Left lung (tissue), 4 donors: ENCODE measurements at regions not wholly inside any gene's neighbourhood (a gene's known extent, or its start where the extent isn't known, plus 50 kb on each side); places are given as distances from the start of the nearest gene placed in this dataset.
A peak's percentile ranks its signal among the peaks of the same experiment; 100 is the strongest.

Experiments
- ATAC-seq: fragments of 200-7000 bp; cut with Tn5 transposase; one replicate; pipeline ENCODE4 v1.9.1; 2020; ENCODE audit warnings: moderate library complexity
- DNase-seq, 4 donors: peaks; one replicate each; pipeline ENCODE4 v3.0.0-alpha.2; 2013 to 2020
- H3K27ac ChIP-seq, 2 donors: fragments of 200-600 bp; sonication (generic) in 1 of 2; one replicate each; pipeline versions ENCODE4 v1.5.0 to v1.8.0; 2020 to 2021
- H3K27me3 ChIP-seq, 2 donors: fragments of 200-600 bp; sonication (generic) in 1 of 2; one replicate each; pipeline versions ENCODE4 v1.5.0 to v1.8.0; 2020 to 2021
- H3K36me3 ChIP-seq, 2 donors: fragments of 200-600 bp; sonication (generic) in 1 of 2; one replicate each; pipeline versions ENCODE4 v1.5.0 to v1.8.0; 2020 to 2021
- H3K4me1 ChIP-seq, 2 donors: fragments of 200-600 bp; one replicate each; pipeline ENCODE4 v1.8.0; 2021
- H3K4me3 ChIP-seq, 2 donors: fragments of 200-600 bp; sonication (generic) in 1 of 2; one replicate each; pipeline versions ENCODE4 v1.5.0 to v1.8.0; 2020 to 2021; ENCODE audit warnings: mild to moderate bottlenecking in 1 of 2
- H3K9me3 ChIP-seq, 2 donors: fragments of 200-600 bp; sonication (generic) in 1 of 2; one replicate each; pipeline versions ENCODE4 v1.5.0 to v1.8.0; 2020 to 2021
- intact Hi-C, 2 donors: fragments of 100-400 bp; cut with DNase I; formaldehyde crosslinking; loops; one replicate each; pipeline versions ENCODE4 v1.11.2 to v1.14.2; 2022
- TF ChIP-seq, protein P1 (sequence below), 2 donors: fragments of 200-600 bp; sonication (generic) in 1 of 2; IDR thresholded peaks; one replicate each; pipeline versions ENCODE4 v1.5.0 to v1.8.0; 2021; ENCODE audit warnings: antibody characterized with exemption in 2 of 2
- donor health status: DM: no; HTN: yes; CAD: no.
- donor health status: DM: no; HTN: no; CAD: no.

DNA sequence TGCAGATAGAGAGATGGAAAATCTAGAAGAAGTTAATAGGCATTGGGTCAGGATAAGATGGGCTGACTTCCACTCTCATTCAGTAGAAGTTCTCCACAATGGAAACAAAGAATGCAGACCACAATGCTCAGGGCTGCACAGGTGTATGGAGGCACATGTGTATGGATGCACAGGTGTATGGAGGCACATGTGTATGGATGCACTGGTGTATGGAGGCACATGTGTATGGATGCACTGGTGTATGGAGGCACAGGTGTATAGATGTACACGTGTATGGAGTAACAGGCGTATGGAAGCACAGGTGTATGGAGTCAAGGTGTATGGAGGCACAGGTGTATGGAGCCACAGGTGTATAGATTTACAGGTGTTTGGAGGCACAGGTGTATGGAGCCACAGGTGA is 285.7 kb upstream of the PPP2R2D start:
- no peak for ATAC-seq
- H3K4me1 ChIP-seq: no peaks in the 10 kb centered on the region
- intact Hi-C loops: no loop called here

DNA sequence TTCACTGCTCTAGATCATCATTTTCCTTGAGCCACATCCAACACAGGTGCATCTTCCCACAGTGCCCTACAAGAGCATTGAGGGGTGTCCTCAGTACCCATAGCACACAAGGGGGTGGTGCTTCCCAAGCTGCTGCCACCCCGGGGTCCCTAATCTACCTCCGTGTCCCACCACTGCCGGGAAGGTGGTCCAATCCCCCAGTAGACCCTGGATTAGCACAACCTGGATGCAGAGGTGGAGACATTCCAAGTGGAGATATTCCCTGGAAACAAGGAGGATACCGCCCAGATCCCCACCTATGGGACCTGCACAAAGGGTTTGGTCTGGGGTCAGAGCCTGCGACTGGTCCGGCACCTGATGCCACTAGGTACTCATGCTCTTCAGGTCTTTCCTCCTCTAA is 284.8 kb upstream of the PPP2R2D start:
- no peaks in the 10 kb centered on the region for H3K36me3 ChIP-seq
- H3K27me3 ChIP-seq: peaks cover 0 to 26% of the 10 kb centered on the region in 2 donors
- H3K4me1 ChIP-seq: no peaks in the 10 kb centered on the region
- no peak overlapping the region for H3K4me3 ChIP-seq
- no peak overlapping the region for H3K27ac ChIP-seq
- TF ChIP-seq, protein P1, sequence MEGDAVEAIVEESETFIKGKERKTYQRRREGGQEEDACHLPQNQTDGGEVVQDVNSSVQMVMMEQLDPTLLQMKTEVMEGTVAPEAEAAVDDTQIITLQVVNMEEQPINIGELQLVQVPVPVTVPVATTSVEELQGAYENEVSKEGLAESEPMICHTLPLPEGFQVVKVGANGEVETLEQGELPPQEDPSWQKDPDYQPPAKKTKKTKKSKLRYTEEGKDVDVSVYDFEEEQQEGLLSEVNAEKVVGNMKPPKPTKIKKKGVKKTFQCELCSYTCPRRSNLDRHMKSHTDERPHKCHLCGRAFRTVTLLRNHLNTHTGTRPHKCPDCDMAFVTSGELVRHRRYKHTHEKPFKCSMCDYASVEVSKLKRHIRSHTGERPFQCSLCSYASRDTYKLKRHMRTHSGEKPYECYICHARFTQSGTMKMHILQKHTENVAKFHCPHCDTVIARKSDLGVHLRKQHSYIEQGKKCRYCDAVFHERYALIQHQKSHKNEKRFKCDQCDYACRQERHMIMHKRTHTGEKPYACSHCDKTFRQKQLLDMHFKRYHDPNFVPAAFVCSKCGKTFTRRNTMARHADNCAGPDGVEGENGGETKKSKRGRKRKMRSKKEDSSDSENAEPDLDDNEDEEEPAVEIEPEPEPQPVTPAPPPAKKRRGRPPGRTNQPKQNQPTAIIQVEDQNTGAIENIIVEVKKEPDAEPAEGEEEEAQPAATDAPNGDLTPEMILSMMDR (IDR thresholded peaks at IDR 0.05): no peak
- H3K9me3 ChIP-seq: no peaks in the 10 kb centered on the region
- no peak for DNase-seq
- no peak for ATAC-seq
- intact Hi-C loops: no loop called here

More for the DNA sequence above, 285.7 kb upstream of the PPP2R2D start:
- H3K27me3 ChIP-seq: peaks cover 0 to 26% of the 10 kb centered on the region in 2 donors
- TF ChIP-seq, protein P1 (IDR thresholded peaks at IDR 0.05): no peak
- no peaks in the 10 kb centered on the region for H3K36me3 ChIP-seq
- no peak for DNase-seq
- H3K4me3 ChIP-seq: no peak overlapping the region
- H3K9me3 ChIP-seq: no peaks in the 10 kb centered on the region
- H3K27ac ChIP-seq: no peak overlapping the region

DNA sequence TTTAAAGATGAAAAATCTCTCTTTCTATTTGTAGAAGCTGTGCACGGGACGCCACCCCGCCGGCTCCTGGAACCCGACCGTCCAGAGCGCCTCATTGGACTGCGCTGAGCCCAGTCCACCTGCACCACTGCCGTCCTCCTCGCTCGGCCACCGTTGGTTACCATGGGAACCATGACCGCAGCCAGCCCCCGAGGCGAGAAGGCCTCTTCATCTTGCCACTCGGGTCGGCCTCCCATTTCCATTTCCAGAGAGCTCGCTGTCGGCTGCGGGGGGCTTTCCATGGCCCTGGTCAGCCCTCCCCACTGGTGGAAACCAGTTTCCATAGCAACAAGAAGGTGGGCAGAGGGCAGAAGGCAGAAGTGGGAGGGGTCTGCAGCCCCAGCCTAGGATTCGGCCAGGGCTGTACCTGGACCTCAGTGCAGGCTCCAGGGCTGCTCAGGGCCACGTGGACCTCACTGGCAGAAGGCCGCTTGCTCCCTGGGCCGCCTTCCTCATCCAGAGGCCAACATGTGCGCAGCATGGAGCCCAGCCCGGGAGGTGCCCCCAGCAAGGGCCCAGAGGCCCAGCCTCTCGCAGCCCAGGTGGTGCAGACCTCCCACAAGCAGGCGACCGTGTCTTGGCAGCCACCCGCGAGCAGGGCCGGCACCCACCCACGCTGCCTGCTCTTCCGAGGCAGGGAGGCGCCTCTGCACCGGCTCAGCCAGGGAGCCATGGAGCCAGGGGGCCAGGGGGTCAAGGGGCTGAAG is 283.5 kb upstream of the PPP2R2D start:
- peak in 1 of 4 donors; percentile 65 for DNase-seq
- H3K27ac ChIP-seq: no peak overlapping the region
- intact Hi-C loops: no loop called here
- no peak overlapping the region for H3K4me3 ChIP-seq
- ATAC-seq: no peak
- peaks cover 0 to 31% of the 10 kb centered on the region in 2 donors for H3K27me3 ChIP-seq
- TF ChIP-seq, protein P1 (IDR thresholded peaks at IDR 0.05): no peak
- H3K36me3 ChIP-seq: no peaks in the 10 kb centered on the region
- no peaks in the 10 kb centered on the region for H3K9me3 ChIP-seq
- no peaks in the 10 kb centered on the region for H3K4me1 ChIP-seq

DNA sequence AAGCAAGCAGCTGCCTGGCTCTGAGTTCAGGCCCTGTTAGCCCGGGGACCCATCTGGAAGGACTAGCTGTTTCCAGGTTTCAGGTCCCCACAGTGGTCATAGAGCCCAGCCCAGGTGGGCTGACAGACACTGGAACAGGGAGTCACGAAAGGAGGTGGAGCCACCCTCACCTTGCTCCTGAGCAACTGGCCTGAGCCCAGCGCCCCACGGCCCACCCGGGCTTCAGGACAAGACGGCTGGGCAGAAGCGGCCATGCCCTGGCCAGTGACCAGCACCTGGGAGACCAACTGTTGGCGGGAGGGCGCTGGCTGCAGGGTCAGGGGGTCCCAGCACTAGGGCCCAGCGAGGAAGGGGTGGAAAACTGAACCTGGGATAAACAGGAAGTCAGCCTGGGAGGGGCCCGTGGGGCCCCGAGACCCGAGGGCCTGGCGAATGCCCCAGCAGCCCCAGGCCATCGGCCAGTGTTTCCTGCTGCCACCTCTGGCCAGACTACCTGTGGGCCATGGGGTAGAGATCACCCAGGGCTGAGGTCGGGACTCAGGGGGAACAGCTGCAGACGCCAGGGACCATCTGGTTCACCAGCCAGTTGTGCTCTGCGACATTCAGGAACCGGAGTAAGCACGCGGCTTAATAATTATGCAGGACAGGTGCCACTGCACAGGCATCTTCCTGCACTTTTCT is 282.1 kb upstream of the PPP2R2D start:
- peaks cover 0 to 26% of the 10 kb centered on the region in 2 donors for H3K27me3 ChIP-seq
- no peaks in the 10 kb centered on the region for H3K9me3 ChIP-seq
- no peaks in the 10 kb centered on the region for H3K36me3 ChIP-seq
- intact Hi-C loops: no loop called here
- H3K4me3 ChIP-seq: no peak overlapping the region
- TF ChIP-seq, protein P1 (IDR thresholded peaks at IDR 0.05): no peak
- ATAC-seq (no peak), DNase-seq (peak in 1 of 4 donors; percentile 55)
- H3K27ac ChIP-seq: no peak overlapping the region
- no peaks in the 10 kb centered on the region for H3K4me1 ChIP-seq

DNA sequence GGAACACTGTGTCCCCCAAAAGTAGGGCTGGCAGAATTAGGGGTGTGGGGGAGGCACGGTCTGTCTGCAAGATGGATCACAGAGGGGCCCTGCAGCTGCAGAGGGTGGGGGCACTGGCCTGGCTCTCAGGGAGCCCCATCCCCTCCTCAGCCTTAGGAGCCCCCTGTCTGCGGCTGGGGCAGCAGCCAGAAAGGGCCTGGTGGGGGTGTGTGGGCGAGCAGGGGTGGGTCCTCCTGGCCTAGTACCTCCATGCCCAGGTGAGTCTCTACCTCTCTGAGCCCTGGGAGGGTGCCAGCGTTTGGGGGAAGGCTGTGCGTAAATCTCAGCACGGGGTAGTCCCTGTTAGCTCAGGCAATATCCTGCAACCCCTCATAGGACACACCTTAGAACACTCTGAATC is 280.5 kb upstream of the PPP2R2D start:
- Histone ChIP-seq H3K9me3 (no peaks in the 10 kb centered on the region), H3K4me3 (no peak overlapping the region), H3K27me3 (peaks cover 0 to 22% of the 10 kb centered on the region in 2 donors), H3K4me1 (no peaks in the 10 kb centered on the region), H3K27ac (no peak overlapping the region), H3K36me3 (no peaks in the 10 kb centered on the region)
- DNase-seq (peak in 1 of 4 donors; percentile 70), ATAC-seq (no peak)
- TF ChIP-seq, protein P1 (IDR thresholded peaks at IDR 0.05): no peak
- intact Hi-C loops: no loop called here
